HCT116 (cell line): ENCODE measurements at regions not wholly inside any gene's neighbourhood (a gene's known extent, or its start where the extent isn't known, plus 50 kb on each side); places are given as distances from the start of the nearest gene placed in this dataset.

Experiments
- ATAC-seq: fragments of 200-7000 bp; cut with Tn5 transposase; 2 replicates; pipeline ENCODE4 v1.9.1; 2020; ENCODE audit warnings: mild to moderate bottlenecking, moderate library complexity
- BruUV-seq: library from RNA; stranded (reverse); fragments of 400-500 nt; replicated peaks from 2 replicates; lab custom pipeline; 2021; lab: Mats Ljungman, UMichigan
- CTCF ChIA-PET: fragments of 300-600 bp; sonication (Branson Sonifier 250); formaldehyde crosslinking; loops from one replicate; lab custom pipeline; 2021; ENCODE audit warnings: antibody characterized with exemption; lab: Charles Lee
- POLR2A ChIA-PET: fragments of 300-600, 350-600 bp; sonication (Branson Sonifier 250); formaldehyde crosslinking; loops from one replicate; lab custom pipeline; 2021; ENCODE audit warnings: antibody characterized with exemption; lab: Charles Lee
- RAD21 ChIA-PET, 2 experiments: fragments of 300-600 bp; sonication (Branson Sonifier 250); formaldehyde crosslinking; loops; one replicate each; lab custom pipeline; 2023; ENCODE audit warnings: low total read pairs in 2 of 2; ENCODE audit not compliant: uncharacterized antibody in 2 of 2, unreplicated experiment in 2 of 2, low non-redundant PET in 1 of 2; lab: Charles Lee
- DNase-seq: peaks from one replicate; pipeline ENCODE4 v3.0.0-alpha.2; 2010; ENCODE audit warnings: low read depth, low spot score
- H2AFZ ChIP-seq: fragments of 200-600 bp; shearing (Covaris generic), sonication (generic); 2 replicates; pipeline ENCODE4 v1.6.1; 2017; ENCODE audit warnings: low read depth, mixed run types, mixed read lengths, antibody characterized with exemption, low read length; ENCODE audit not compliant: poor library complexity, severe bottlenecking
- H3K27ac ChIP-seq: 2 replicates; pipeline ENCODE4 v1.5.1; 2012; ENCODE audit warnings: low read depth, low read length
- H3K27me3 ChIP-seq: fragments of 200-600 bp; sonication (generic); 2 replicates; pipeline ENCODE4 v1.6.1; 2016; ENCODE audit warnings: mixed run types, low read length, mixed read lengths; ENCODE audit not compliant: insufficient read depth
- H3K36me3 ChIP-seq, 2 experiments: fragments of 200-500 bp in 1 of 2; fragments of 200-600 bp in 1 of 2; sonication (Bioruptor generic) in 1 of 2; sonication (generic) in 1 of 2; 2 replicates each; pipeline versions ENCODE4 v1.5.1 to v1.6.1; 2014 to 2016; ENCODE audit warnings: low read length in 2 of 2, inconsistent platforms in 1 of 2, mixed read lengths in 1 of 2, mixed run types in 1 of 2; ENCODE audit not compliant: insufficient read depth in 2 of 2, control insufficient read depth in 1 of 2
- H3K4me1 ChIP-seq, 2 experiments: fragments of 200-600 bp in 1 of 2; sonication (generic) in 1 of 2; 2 replicates each; pipeline versions ENCODE4 v1.5.1 to v1.6.1; 2012 to 2017; ENCODE audit warnings: low read length in 2 of 2, inconsistent platforms in 1 of 2, mild to moderate bottlenecking in 1 of 2, mixed read lengths in 1 of 2, mixed run types in 1 of 2, moderate library complexity in 1 of 2; ENCODE audit not compliant: insufficient read depth in 2 of 2, control insufficient read depth in 1 of 2
- H3K4me2 ChIP-seq: fragments of 200-600 bp; sonication (generic); 2 replicates; pipeline ENCODE4 v1.6.1; 2017; ENCODE audit warnings: mixed run types, low read length, mixed read lengths
- H3K4me3 ChIP-seq, 2 experiments: fragments of 200-600 bp in 1 of 2; sonication (generic) in 1 of 2; replicated peaks in 1 of 2; 2 replicates each; pipeline ENCODE4 v1.5.1; 2011 to 2016; ENCODE audit warnings: low read length in 2 of 2, control low read depth in 1 of 2, low read depth in 1 of 2, mild to moderate bottlenecking in 1 of 2, mixed read lengths in 1 of 2, mixed run types in 1 of 2
- H3K79me2 ChIP-seq: fragments of 200-600 bp; sonication (generic); 2 replicates; pipeline ENCODE4 v1.6.1; 2017; ENCODE audit warnings: mild to moderate bottlenecking, mixed run types, low read length, moderate library complexity, mixed read lengths; ENCODE audit not compliant: insufficient read depth
- H3K9ac ChIP-seq: fragments of 200-600 bp; sonication (generic); 2 replicates; pipeline ENCODE4 v1.6.1; 2016; ENCODE audit warnings: low read length, mixed read lengths
- H3K9me2 ChIP-seq: fragments of 200-600 bp; sonication (generic), shearing (Covaris generic); 2 replicates; pipeline ENCODE4 v1.6.1; 2017; ENCODE audit warnings: mixed run types, mild to moderate bottlenecking, moderate library complexity; ENCODE audit not compliant: insufficient read depth
- H3K9me3 ChIP-seq, 2 experiments: fragments of 200-500 bp in 1 of 2; fragments of 200-600 bp in 1 of 2; sonication (Bioruptor generic) in 1 of 2; sonication (generic) in 1 of 2; 2 replicates each; pipeline ENCODE4 v1.6.1; 2014 to 2017; ENCODE audit warnings: low read length in 2 of 2, mixed read lengths in 2 of 2, inconsistent platforms in 1 of 2, low read depth in 1 of 2, mild to moderate bottlenecking in 1 of 2, mixed run types in 1 of 2, moderate library complexity in 1 of 2; ENCODE audit not compliant: control insufficient read depth in 1 of 2, insufficient read depth in 1 of 2
- H4K20me1 ChIP-seq: fragments of 200-600 bp; sonication (generic), shearing (Covaris generic); 2 replicates; pipeline ENCODE4 v1.6.1; 2017; ENCODE audit warnings: mixed run types, mild to moderate bottlenecking, moderate library complexity; ENCODE audit not compliant: insufficient read depth
- ATF3 ChIP-seq: IDR thresholded peaks from 2 replicates; pipeline ENCODE4 v1.6.1; 2012
- CBX3 ChIP-seq: IDR thresholded peaks from 2 replicates; pipeline ENCODE4 v1.6.1; 2012; ENCODE audit warnings: low read depth
- EGR1 ChIP-seq: IDR thresholded peaks from 2 replicates; pipeline ENCODE4 v1.6.1; 2012; ENCODE audit warnings: low read depth
- ELF1 ChIP-seq: IDR thresholded peaks from 2 replicates; pipeline ENCODE4 v1.6.1; 2012; ENCODE audit warnings: low read depth, borderline replicate concordance
- EZH2 ChIP-seq: fragments of 200-600 bp; sonication (generic); IDR thresholded peaks from 2 replicates; pipeline ENCODE4 v1.6.1; 2017; ENCODE audit warnings: antibody characterized with exemption, mixed run types
- EZH2phosphoT487 ChIP-seq: fragments of 200-600 bp; IDR thresholded peaks from 2 replicates; pipeline ENCODE4 v1.6.1; 2018; ENCODE audit warnings: antibody characterized with exemption, borderline replicate concordance
- FOSL1 ChIP-seq: IDR thresholded peaks from 2 replicates; pipeline ENCODE4 v1.6.1; 2012; ENCODE audit warnings: low read depth
- POLR2AphosphoS5 ChIP-seq: IDR thresholded peaks from 2 replicates; pipeline ENCODE4 v1.6.1; 2011; ENCODE audit warnings: mild to moderate bottlenecking, low read depth, low read length, moderate library complexity
- RAD21 ChIP-seq: IDR thresholded peaks from 2 replicates; pipeline ENCODE4 v1.6.1; 2012; ENCODE audit warnings: low read depth, mild to moderate bottlenecking
- REST ChIP-seq: IDR thresholded peaks from 2 replicates; pipeline ENCODE4 v1.6.1; 2012; ENCODE audit warnings: low read depth
- SP1 ChIP-seq: IDR thresholded peaks from 2 replicates; pipeline ENCODE4 v1.6.1; 2012; ENCODE audit warnings: low read depth
- SRF ChIP-seq: IDR thresholded peaks from 2 replicates; pipeline ENCODE4 v1.6.1; 2012; ENCODE audit warnings: low read depth
- ZBTB33 ChIP-seq: IDR thresholded peaks from 2 replicates; pipeline ENCODE4 v1.6.1; 2011; ENCODE audit warnings: mild to moderate bottlenecking, low read length, moderate library complexity; ENCODE audit not compliant: insufficient replicate concordance; ENCODE audit errors: extremely low read depth
- ZNF274 ChIP-seq: fragments of 200-500 bp; sonication (Bioruptor generic); IDR thresholded peaks from 2 replicates; pipeline ENCODE4 v1.6.1; 2014; ENCODE audit warnings: mild to moderate bottlenecking, low read depth, low read length, inconsistent platforms
- intact Hi-C: fragments of 100-400 bp; cut with micrococcal nuclease; formaldehyde crosslinking; loops from 2 replicates; pipeline ENCODE4 v1.10.0; 2022

GRCh38 chr18:42363446-42364441 lies 408.7 kb downstream of the PIK3C3 start:
- H3K4me2 ChIP-seq: no peak overlapping the region
- H3K9me3 ChIP-seq: peaks cover 10 to 18% of the 10 kb centered on the region in 2 experiments; a peak in 2 of 4 replicates
- no peaks in the 10 kb centered on the region for H3K36me3 ChIP-seq
- ChIA-PET POLR2A (no interaction called here), RAD21 (no interaction called here), CTCF (no interaction called here)
- H3K4me1 ChIP-seq: no peaks in the 10 kb centered on the region
- H3K79me2 ChIP-seq: no peaks in the 10 kb centered on the region
- no peaks in the 10 kb centered on the region for H4K20me1 ChIP-seq
- ATAC-seq: no peak
- DNase-seq: no peak
- no peak overlapping the region for H3K9ac ChIP-seq
- intact Hi-C loops: no loop called here
- H3K27ac ChIP-seq: no peak overlapping the region
- no peak overlapping the region for H3K4me3 ChIP-seq
- no peaks in the 10 kb centered on the region for H3K27me3 ChIP-seq
- TF ChIP-seq RAD21: no peak
- no peak for TF ChIP-seq POLR2AphosphoS5
- TF ChIP-seq ATF3: no peak
- TF ChIP-seq SRF: no peak
- no peak for TF ChIP-seq ELF1
- TF ChIP-seq ZNF274: no peak
- TF ChIP-seq EGR1: no peak
- TF ChIP-seq FOSL1: no peak
- TF ChIP-seq SP1: no peak
- TF ChIP-seq CBX3: no peak
- no peak for TF ChIP-seq ZBTB33
- no peak for TF ChIP-seq EZH2phosphoT487
- no peak for TF ChIP-seq EZH2
- TF ChIP-seq REST: no peak
- TF ChIP-seq, all 23 proteins: peak for 0
- Histone ChIP-seq H2AFZ (no peak overlapping the region), H3K9me2 (no peaks in the 10 kb centered on the region)
- no TSS peak for BruUV-seq
